Head of caudate nucleus (tissue), 42 donors: ENCODE measurements at regions not wholly inside any gene's neighbourhood (a gene's known extent, or its start where the extent isn't known, plus 50 kb on each side); places are given as distances from the start of the nearest gene placed in this dataset.

ENCODE experiments used
- DNase-seq, 42 donors: peaks; one replicate each; pipeline versions ENCODE4 v3.0.0 to v3.0.0-alpha.2; 2020 to 2021; ENCODE audit warnings: mixed read lengths in 7 of 42
- intact Hi-C: fragments of 100-400 bp; cut with DNase I; formaldehyde crosslinking; loops from one replicate; pipeline ENCODE4 v1.15.0; 2022

GRCh38 chr1:82755671-82756070 lies 954.9 kb downstream of the ADGRL2 start:
- DNase-seq, result no peak
- intact Hi-C loops, result no loop called here

- intact Hi-C loops, result no loop called here
These were observed 954.5 kb downstream of the ADGRL2 start for GRCh38 chr1:82755191-82755590.

GRCh38 chr1:82752046-82752445 lies 951.3 kb downstream of the ADGRL2 start:
- intact Hi-C loops, result no loop called here
- DNase-seq, result no peak

More at GRCh38 chr1:82755191-82755590, 954.5 kb downstream of the ADGRL2 start:
- no peak for DNase-seq

- intact Hi-C loops, result no loop called here
These were observed 932.9 kb downstream of the ADGRL2 start for GRCh38 chr1:82733645-82734044.

GRCh38 chr1:82731216-82731615 lies 930.5 kb downstream of the ADGRL2 start:
- DNase-seq, result no peak
- intact Hi-C loops, result no loop called here

More at GRCh38 chr1:82733645-82734044, 932.9 kb downstream of the ADGRL2 start:
- no peak for DNase-seq

GRCh38 chr1:82728206-82728605 lies 927.5 kb downstream of the ADGRL2 start:
- no peak for DNase-seq
- intact Hi-C loops, result no loop called here

GRCh38 chr1:82724246-82724645 lies 923.5 kb downstream of the ADGRL2 start:
- intact Hi-C loops, result no loop called here
- DNase-seq, result no peak

GRCh38 chr1:82722608-82723007 lies 921.9 kb downstream of the ADGRL2 start:
- intact Hi-C loops, result no loop called here
- DNase-seq, result no peak

GRCh38 chr1:82721702-82722101 lies 921.0 kb downstream of the ADGRL2 start:
- DNase-seq, result no peak
- intact Hi-C loops, result no loop called here

GRCh38 chr1:82718719-82719419 lies 918.1 kb downstream of the ADGRL2 start:
- intact Hi-C loops, result no loop called here

GRCh38 chr1:82710091-82710490 lies 909.4 kb downstream of the ADGRL2 start:
- DNase-seq, result no peak
- intact Hi-C loops, result no loop called here

More at GRCh38 chr1:82718719-82719419, 918.1 kb downstream of the ADGRL2 start:
- no peak for DNase-seq

- intact Hi-C loops, result no loop called here
- no peak for DNase-seq
These were observed 906.9 kb downstream of the ADGRL2 start for GRCh38 chr1:82707681-82708080.

GRCh38 chr1:82706741-82707140 lies 906.0 kb downstream of the ADGRL2 start:
- DNase-seq, result no peak
- intact Hi-C loops, result no loop called here

GRCh38 chr1:82704966-82705365 lies 904.2 kb downstream of the ADGRL2 start:
- DNase-seq, result no peak
- intact Hi-C loops, result no loop called here

GRCh38 chr1:82704393-82704792 lies 903.7 kb downstream of the ADGRL2 start:
- no peak for DNase-seq
- intact Hi-C loops, result no loop called here

GRCh38 chr1:82703951-82704350 lies 903.2 kb downstream of the ADGRL2 start:
- intact Hi-C loops, result no loop called here
- DNase-seq, result no peak

- DNase-seq, result no peak
- intact Hi-C loops, result no loop called here
These were observed 899.7 kb downstream of the ADGRL2 start for GRCh38 chr1:82700476-82700875.

- intact Hi-C loops, result no loop called here
- DNase-seq, result no peak
These were observed 897.2 kb downstream of the ADGRL2 start for GRCh38 chr1:82697965-82698364.

GRCh38 chr1:82695443-82695842 lies 894.7 kb downstream of the ADGRL2 start:
- DNase-seq, result no peak
- intact Hi-C loops, result no loop called here

- DNase-seq, result no peak
- intact Hi-C loops, result no loop called here
These were observed 889.7 kb downstream of the ADGRL2 start for GRCh38 chr1:82690411-82690810.

GRCh38 chr1:82689217-82689616 lies 888.5 kb downstream of the ADGRL2 start:
- intact Hi-C loops, result no loop called here
- no peak for DNase-seq
